Embryonic facial prominence (tissue), 1 donor: ENCODE measurements at regions not wholly inside any gene's neighbourhood (a gene's known extent, or its start where the extent isn't known, plus 50 kb on each side); places are given as distances from the start of the nearest gene placed in this dataset.
"Not testable (repeated sequence)": the region's sequence is repeated elsewhere in the genome, so short reads cannot be mapped to it uniquely, and the experiment has no call there.

ENCODE experiments used
- DNase-seq: peaks from one replicate; pipeline ENCODE4 v3.0.0-alpha.2; 2016; ENCODE audit errors: extremely low spot score

DNA sequence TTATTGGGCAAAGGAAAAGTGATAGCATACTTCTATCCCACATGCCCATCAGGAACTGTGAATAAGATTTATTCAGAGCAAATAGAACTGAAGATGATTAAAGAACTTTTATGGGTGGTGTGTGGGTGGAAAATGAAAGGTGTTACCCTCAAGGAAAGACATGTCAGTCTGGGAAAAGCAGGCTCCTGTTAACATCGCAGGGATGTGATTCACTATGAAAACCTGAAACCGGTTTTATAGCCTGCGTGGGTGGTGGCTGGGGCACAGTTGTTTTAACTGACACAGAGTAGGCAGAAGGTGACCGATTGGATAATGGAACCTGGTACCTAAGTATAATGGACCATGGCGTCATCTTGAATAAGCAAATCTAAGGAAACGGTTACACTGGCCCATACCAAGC lies 61.3 kb upstream of the CASK start:
- no peak for DNase-seq

DNA sequence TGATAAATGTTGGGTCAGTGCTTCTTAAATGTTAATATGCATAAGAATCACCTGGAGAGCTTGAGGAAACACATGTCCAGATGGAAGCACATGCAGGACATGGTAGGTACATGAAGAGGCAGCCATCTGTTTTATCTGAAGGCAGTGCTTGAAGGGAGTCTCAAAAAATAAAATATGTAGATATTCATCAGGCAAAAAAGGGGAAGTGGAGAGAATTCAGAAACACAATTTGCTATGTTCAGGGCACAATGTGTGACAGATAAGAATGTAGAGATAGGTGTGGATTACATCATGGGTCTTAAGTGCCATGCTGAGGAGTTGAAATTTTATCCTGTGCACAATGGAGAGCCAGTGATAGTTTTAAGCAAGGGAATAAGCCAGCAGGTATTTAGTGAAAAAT lies 59.6 kb upstream of the CASK start:
- no peak for DNase-seq

DNA sequence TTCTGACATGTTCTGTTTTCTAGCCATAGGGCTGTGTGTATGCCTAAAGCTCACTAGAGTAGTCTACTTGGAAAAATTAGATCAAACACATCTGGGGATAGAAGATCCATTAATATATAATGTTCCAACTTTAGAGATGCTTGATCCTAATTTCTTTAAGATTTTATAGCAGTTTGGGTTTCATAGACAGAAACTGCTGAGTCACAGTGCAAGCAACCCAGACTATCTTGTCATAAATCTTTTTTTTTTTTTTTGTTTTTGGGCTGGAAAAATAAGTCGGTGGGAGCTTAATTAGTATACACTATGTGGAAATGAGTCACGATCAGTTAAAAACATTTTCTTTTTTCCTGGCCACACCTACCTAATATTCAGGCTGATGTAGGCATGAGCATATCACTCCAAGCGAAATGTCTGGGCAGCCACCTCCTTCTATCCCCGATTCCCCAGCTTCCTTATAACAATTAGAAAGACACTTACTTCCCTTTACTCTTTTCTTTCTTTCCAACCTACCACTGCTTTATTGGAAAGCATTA lies 58.2 kb upstream of the CASK start:
- DNase-seq: no peak

DNA sequence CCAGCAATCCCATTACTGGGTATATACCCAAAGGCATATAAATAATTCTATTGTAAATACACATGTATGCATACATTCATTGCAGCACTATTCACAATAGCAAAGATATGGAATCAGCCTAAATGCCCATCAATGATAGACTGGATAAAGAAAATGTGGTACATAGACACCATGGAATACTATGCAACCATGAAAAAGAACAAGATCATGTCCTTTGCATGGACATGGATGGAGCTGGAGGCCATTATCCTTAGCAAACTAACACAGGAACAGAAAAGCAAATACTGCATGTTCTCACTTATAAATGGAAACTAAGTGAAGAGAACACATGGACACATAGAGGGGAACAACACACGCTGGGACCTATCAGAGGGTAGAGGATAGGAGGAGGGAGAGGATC lies 51.3 kb upstream of the CASK start:
- not testable (repeated sequence) for DNase-seq

DNA sequence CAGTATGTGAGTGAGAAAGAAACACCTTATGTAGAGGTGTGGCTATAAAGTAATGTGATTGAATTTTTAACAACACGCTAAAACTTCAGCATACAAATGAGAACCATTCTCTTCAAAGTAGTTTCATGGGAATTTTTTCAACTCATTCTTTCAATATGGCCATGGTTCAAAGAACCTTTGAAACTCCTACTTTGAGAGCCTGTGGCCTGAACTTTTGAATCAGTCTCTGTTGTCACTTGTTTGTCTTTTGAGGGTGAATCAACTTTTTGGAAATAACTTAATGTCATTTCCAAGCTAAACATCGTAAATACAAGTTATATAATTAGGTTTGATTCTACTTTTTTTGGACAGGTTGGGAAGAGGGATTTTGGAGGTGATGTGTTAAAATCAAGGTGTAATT lies 49.9 kb upstream of the CASK start:
- no peak for DNase-seq
